Thymus (tissue), 11 donors: ENCODE measurements at regions not wholly inside any gene's neighbourhood (a gene's known extent, or its start where the extent isn't known, plus 50 kb on each side); places are given as distances from the start of the nearest gene placed in this dataset.

Source experiments
- DNase-seq, 9 donors: peaks; one replicate each; pipeline ENCODE4 v3.0.0-alpha.2; 2013; ENCODE audit warnings: low spot score in 9 of 9, low read depth in 6 of 9, missing footprints in 1 of 9
- H3K27ac ChIP-seq, 2 donors: one replicate each; pipeline ENCODE4 v1.5.1; 2013; ENCODE audit warnings: control low read depth in 1 of 2, low read depth in 1 of 2, low read length in 1 of 2, mild to moderate bottlenecking in 1 of 2, moderate library complexity in 1 of 2
- H3K27me3 ChIP-seq, 2 donors: one replicate each; pipeline ENCODE4 v1.5.1; 2013; ENCODE audit warnings: low read length in 1 of 2; ENCODE audit not compliant: control insufficient read depth in 2 of 2, insufficient read depth in 1 of 2
- H3K36me3 ChIP-seq, 2 donors: one replicate each; pipeline ENCODE4 v1.5.1; 2013; ENCODE audit warnings: low read length in 1 of 2, mild to moderate bottlenecking in 1 of 2, moderate library complexity in 1 of 2; ENCODE audit not compliant: control insufficient read depth in 2 of 2, insufficient read depth in 2 of 2
- H3K4me1 ChIP-seq, 2 donors: one replicate each; pipeline ENCODE4 v1.5.1; 2013; ENCODE audit warnings: low read length in 2 of 2; ENCODE audit not compliant: control insufficient read depth in 2 of 2, insufficient read depth in 2 of 2
- H3K4me3 ChIP-seq, 2 donors: one replicate each; pipeline ENCODE4 v1.5.1; 2013; ENCODE audit warnings: low read length in 2 of 2, control low read depth in 1 of 2, mild to moderate bottlenecking in 1 of 2
- H3K9me3 ChIP-seq, 2 donors: one replicate each; pipeline ENCODE4 v1.5.1; 2013; ENCODE audit warnings: low read length in 1 of 2, mild to moderate bottlenecking in 1 of 2; ENCODE audit not compliant: control insufficient read depth in 2 of 2, insufficient read depth in 1 of 2
- WGBS: extraction: QIAGEN DNeasy Blood & Tissue Kit; methylation state at CpG from one replicate; pipeline ENCODE4 v1.1.7; 2013; 5-methylcytosine and 5-hydroxymethylcytosine counted together
- donor health status: healthy.

- no peaks in the 10 kb centered on the region for H3K27me3 ChIP-seq
- 66% methylated on average over 6 of the region's 6 CpGs for WGBS
- no peaks in the 10 kb centered on the region for H3K36me3 ChIP-seq
- peaks cover 0 to 8% of the 10 kb centered on the region in 2 donors for H3K4me1 ChIP-seq
- no peak overlapping the region for H3K4me3 ChIP-seq
- H3K9me3 ChIP-seq: peaks cover 0 to 8% of the 10 kb centered on the region in 2 donors
- no peak for DNase-seq
- H3K27ac ChIP-seq: no peak overlapping the region
These were observed 278.2 kb upstream of the RTL1 start for GRCh38 chr14:101181446-101182313.

GRCh38 chr14:101182476-101182875, 279.0 kb upstream of the RTL1 start:
- Histone ChIP-seq H3K27me3 (no peaks in the 10 kb centered on the region), H3K9me3 (peaks cover 0 to 8% of the 10 kb centered on the region in 2 donors), H3K27ac (no peak overlapping the region), H3K4me3 (no peak overlapping the region), H3K36me3 (no peaks in the 10 kb centered on the region), H3K4me1 (peaks cover 0 to 8% of the 10 kb centered on the region in 2 donors)
- WGBS: 80% methylated on average over 5 of the region's 5 CpGs
- no peak for DNase-seq

GRCh38 chr14:101183376-101184103, 280.0 kb upstream of the RTL1 start:
- H3K36me3 ChIP-seq: no peaks in the 10 kb centered on the region
- H3K27me3 ChIP-seq: no peaks in the 10 kb centered on the region
- H3K4me3 ChIP-seq: no peak overlapping the region
- H3K27ac ChIP-seq: no peak overlapping the region
- 92% methylated on average over 23 of the region's 23 CpGs for WGBS
- DNase-seq: peak in 3 of 9 donors; percentile 25 to 44 (median 27)
- H3K4me1 ChIP-seq: peaks cover 0 to 8% of the 10 kb centered on the region in 2 donors
- peaks cover 0 to 8% of the 10 kb centered on the region in 2 donors for H3K9me3 ChIP-seq

- Histone ChIP-seq H3K9me3 (peaks cover 0 to 8% of the 10 kb centered on the region in 2 donors), H3K27me3 (no peaks in the 10 kb centered on the region), H3K4me1 (peaks cover 0 to 8% of the 10 kb centered on the region in 2 donors), H3K4me3 (no peak overlapping the region), H3K27ac (no peak overlapping the region), H3K36me3 (no peaks in the 10 kb centered on the region)
- no peak for DNase-seq
- WGBS: 74% methylated on average over 12 of the region's 12 CpGs
These were observed 280.6 kb upstream of the RTL1 start for GRCh38 chr14:101184104-101184455.

GRCh38 chr14:101184572-101184971, 281.1 kb upstream of the RTL1 start:
- H3K36me3 ChIP-seq: no peaks in the 10 kb centered on the region
- H3K4me3 ChIP-seq: no peak overlapping the region
- peaks cover 0 to 8% of the 10 kb centered on the region in 2 donors for H3K4me1 ChIP-seq
- H3K9me3 ChIP-seq: peaks cover 0 to 8% of the 10 kb centered on the region in 2 donors
- H3K27ac ChIP-seq: no peak overlapping the region
- no peaks in the 10 kb centered on the region for H3K27me3 ChIP-seq
- DNase-seq: no peak
- WGBS: 96% methylated on average over 6 of the region's 6 CpGs

- H3K9me3 ChIP-seq: peaks cover 0 to 5% of the 10 kb centered on the region in 2 donors
- no peak overlapping the region for H3K4me3 ChIP-seq
- 92% methylated on average over 15 of the region's 15 CpGs for WGBS
- peaks cover 0 to 8% of the 10 kb centered on the region in 2 donors for H3K4me1 ChIP-seq
- no peaks in the 10 kb centered on the region for H3K27me3 ChIP-seq
- no peak for DNase-seq
- no peak overlapping the region for H3K27ac ChIP-seq
- no peaks in the 10 kb centered on the region for H3K36me3 ChIP-seq
These were observed 281.7 kb upstream of the RTL1 start for GRCh38 chr14:101185073-101185835.

- Histone ChIP-seq H3K4me3 (no peak overlapping the region), H3K27ac (no peak overlapping the region), H3K27me3 (no peaks in the 10 kb centered on the region), H3K9me3 (no peaks in the 10 kb centered on the region), H3K4me1 (peaks cover 0 to 10% of the 10 kb centered on the region in 2 donors), H3K36me3 (no peaks in the 10 kb centered on the region)
- WGBS: 75% methylated on average over 5 of the region's 5 CpGs
- DNase-seq: no peak
These were observed 282.4 kb upstream of the RTL1 start for GRCh38 chr14:101185946-101186345.

GRCh38 chr14:101186544-101186943, 283.0 kb upstream of the RTL1 start:
- peaks cover 0 to 15% of the 10 kb centered on the region in 2 donors for H3K4me1 ChIP-seq
- H3K9me3 ChIP-seq: no peaks in the 10 kb centered on the region
- no peak for DNase-seq
- no peak overlapping the region for H3K4me3 ChIP-seq
- no peaks in the 10 kb centered on the region for H3K27me3 ChIP-seq
- no peaks in the 10 kb centered on the region for H3K36me3 ChIP-seq
- WGBS: 96% methylated on average over 8 of the region's 8 CpGs
- H3K27ac ChIP-seq: no peak overlapping the region
